ENCODE measurements at regions not wholly inside any gene's neighbourhood (a gene's known extent, or its start where the extent isn't known, plus 50 kb on each side); places are given as distances from the start of the nearest gene placed in this dataset.

DNA sequence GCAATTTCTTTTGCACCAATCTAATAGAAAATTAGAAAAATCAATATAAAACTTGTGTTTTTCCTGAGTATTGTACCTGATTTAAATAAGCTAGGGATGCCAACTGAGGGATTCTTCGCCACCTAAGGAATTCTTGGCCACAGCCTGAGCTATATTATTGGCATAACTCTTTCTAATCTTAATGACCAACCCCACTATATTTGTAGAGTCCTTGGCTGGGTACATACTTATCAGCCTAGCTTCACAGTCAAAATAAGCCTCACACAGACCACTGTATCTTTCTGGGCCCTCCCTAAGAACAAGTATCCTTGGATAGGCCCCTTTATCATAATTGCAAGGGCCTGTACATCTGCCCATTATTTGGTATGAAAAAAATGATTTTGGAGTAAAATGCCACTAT lies 247.1 kb downstream of the DUSP6 start:
- TF ChIP-seq, protein P1, sequence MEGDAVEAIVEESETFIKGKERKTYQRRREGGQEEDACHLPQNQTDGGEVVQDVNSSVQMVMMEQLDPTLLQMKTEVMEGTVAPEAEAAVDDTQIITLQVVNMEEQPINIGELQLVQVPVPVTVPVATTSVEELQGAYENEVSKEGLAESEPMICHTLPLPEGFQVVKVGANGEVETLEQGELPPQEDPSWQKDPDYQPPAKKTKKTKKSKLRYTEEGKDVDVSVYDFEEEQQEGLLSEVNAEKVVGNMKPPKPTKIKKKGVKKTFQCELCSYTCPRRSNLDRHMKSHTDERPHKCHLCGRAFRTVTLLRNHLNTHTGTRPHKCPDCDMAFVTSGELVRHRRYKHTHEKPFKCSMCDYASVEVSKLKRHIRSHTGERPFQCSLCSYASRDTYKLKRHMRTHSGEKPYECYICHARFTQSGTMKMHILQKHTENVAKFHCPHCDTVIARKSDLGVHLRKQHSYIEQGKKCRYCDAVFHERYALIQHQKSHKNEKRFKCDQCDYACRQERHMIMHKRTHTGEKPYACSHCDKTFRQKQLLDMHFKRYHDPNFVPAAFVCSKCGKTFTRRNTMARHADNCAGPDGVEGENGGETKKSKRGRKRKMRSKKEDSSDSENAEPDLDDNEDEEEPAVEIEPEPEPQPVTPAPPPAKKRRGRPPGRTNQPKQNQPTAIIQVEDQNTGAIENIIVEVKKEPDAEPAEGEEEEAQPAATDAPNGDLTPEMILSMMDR (IDR thresholded peaks at IDR 0.05): no peak
- DNase-seq (ENCODE audit: low spot score) (no peak), ATAC-seq (ENCODE audit: low FRiP score) (no peak)

DNA sequence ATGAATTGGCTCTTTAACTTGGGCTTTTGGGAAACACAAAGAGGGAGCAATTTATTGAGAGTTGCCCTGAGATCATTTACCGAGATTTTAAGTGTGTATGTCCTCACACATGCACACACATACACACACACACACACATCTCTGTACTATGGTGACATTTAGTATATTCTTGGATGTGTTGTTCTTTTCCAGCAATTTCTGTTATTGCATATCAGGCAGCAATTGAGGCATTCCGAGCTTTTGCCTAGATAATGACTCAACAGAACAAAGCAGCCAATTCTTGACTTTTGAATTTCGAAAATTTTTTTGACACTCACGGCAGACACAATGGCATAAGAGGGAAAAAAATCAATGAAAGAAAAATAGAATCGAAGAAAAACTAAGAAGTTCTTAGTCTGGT lies 248.5 kb downstream of the DUSP6 start:
- TF ChIP-seq, protein P1 (IDR thresholded peaks at IDR 0.05): no peak
- ATAC-seq (ENCODE audit: low FRiP score) (no peak), DNase-seq (ENCODE audit: low spot score) (no peak)

DNA sequence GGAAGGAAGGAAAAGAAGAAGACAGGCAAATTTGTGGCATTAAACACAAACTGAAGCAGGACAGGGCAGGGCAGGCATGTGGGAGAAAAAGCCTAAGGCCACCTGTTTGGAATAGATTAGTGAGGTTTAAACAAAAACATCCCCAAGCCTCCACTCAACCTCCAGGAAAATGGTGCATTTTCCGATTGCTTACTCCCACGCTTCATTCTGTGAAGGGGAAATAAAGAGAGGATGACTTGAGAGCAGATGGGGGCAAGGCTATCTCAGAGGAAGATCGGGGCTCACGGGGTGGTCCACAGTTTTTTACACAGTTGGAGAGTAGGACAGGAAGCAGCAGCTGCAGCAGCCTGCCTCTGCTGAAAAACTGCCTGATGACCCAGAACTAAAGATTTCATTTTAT lies 250.9 kb downstream of the DUSP6 start:
- TF ChIP-seq, protein P1 (IDR thresholded peaks at IDR 0.05): no peak
- DNase-seq (ENCODE audit: low spot score) (no peak), ATAC-seq (ENCODE audit: low FRiP score) (no peak)

DNA sequence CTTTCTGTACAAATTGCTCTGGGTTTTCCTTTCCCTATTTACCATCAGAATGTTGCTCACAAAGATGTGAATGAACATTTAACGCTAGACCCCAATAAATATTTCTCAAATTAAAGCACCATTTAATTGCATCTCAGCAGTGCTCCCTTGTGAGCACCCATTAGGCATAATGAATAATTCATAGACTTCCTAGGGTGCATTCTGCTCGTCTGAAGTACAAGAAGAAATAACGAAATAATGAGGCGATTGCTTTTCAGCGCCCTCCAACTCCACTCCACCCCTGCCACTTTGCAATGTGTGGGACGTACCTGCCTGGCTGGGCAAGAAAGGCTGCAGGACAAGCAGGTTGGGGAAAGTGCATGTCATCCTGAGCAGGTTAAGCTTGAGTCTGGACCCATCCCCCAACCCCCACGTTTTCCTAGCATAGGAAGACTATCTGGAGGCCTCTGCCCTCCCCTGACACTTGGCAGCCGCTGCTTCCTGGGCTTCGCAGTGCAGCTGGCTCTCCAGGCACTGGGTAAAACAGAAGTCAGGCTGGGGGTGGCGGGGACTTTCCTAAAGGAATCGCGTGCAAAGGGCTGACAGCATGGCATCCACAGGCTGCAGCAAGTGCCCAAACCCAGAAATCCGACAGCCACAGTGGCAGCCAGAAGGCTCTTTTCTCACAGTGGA lies 253.7 kb downstream of the DUSP6 start:
- DNase-seq (ENCODE audit: low spot score) (no peak), ATAC-seq (ENCODE audit: low FRiP score) (no peak)
- TF ChIP-seq, protein P1 (IDR thresholded peaks at IDR 0.05): no peak

DNA sequence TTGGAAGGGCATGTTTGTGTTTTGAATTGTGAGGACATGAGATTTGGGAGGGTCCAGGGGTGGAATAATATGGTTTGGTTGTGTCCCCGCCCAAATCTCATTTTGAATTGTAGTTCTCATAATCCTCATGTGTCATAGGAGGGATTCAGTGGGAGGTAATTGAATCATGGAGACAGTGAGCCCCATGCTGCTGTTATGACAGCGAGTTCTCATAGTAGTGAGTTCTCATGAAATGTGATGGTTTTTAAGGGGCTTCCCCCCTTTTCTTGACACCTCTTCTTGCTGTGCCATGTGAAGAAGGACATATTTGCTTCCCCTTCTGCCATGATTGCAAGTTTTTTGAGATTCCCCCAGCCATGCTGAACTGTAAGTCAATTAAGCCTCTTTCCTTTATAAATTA lies 260.0 kb downstream of the DUSP6 start:
- ATAC-seq (ENCODE audit: low FRiP score): no peak
- DNase-seq (ENCODE audit: low spot score): no peak

DNA sequence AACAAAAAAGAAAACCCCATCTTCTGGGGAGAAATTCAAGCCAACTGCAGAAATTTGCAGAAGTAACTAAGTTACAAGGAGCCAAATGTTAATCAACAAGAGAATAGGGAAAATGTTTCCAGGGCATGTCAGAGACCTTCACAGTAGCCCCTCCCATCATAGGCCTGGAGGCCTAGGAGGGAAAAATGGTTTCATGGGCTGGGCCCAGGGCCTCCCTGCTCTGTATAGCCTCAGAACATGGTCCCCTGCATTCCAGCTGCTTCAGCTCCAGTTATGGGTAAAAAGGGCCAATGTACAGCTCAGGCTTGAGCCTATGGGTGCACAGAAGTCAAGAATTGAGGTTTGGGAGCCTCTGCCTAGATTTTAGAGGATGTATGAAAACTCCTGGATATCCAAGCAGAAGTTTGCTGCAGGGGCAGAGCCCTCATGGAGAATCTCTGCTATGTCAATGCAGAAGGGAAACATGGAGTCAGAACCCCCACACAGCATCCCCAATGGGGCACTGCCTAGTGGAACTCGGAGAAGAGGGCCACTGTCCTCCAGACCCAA lies 260.9 kb downstream of the DUSP6 start:
- DNase-seq (ENCODE audit: low spot score): no peak
- no peak for ATAC-seq (ENCODE audit: low FRiP score)
- TF ChIP-seq, protein P1 (IDR thresholded peaks at IDR 0.05): no peak

More for the DNA sequence above, 260.0 kb downstream of the DUSP6 start:
- TF ChIP-seq, protein P1 (IDR thresholded peaks at IDR 0.05): no peak

DNA sequence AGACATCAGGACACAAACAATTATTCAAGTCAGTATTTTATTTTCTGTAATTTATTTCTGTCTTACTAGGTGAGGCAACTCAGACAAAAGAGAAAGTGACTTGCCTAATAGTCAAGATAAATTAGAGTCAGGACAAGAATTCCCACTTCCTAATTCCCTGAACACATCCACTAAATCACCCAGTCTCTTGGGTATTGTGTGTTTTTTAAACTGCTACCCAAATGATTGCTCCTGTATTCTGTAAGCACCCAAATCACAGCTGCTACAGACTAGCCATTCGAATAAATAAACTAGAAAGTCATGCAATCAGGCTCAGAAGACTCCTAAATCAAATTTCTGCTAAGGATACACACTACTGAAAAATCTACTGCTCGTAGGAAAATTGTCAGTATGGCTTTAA lies 263.0 kb downstream of the DUSP6 start:
- TF ChIP-seq, protein P1 (IDR thresholded peaks at IDR 0.05): no peak
- no peak for ATAC-seq (ENCODE audit: low FRiP score)
- DNase-seq (ENCODE audit: low spot score): no peak
